ENCODE measurements at regions not wholly inside any gene's neighbourhood (a gene's known extent, or its start where the extent isn't known, plus 50 kb on each side); places are given as distances from the start of the nearest gene placed in this dataset.
A peak's percentile ranks its signal among the peaks of the same experiment; 100 is the strongest.

DNA sequence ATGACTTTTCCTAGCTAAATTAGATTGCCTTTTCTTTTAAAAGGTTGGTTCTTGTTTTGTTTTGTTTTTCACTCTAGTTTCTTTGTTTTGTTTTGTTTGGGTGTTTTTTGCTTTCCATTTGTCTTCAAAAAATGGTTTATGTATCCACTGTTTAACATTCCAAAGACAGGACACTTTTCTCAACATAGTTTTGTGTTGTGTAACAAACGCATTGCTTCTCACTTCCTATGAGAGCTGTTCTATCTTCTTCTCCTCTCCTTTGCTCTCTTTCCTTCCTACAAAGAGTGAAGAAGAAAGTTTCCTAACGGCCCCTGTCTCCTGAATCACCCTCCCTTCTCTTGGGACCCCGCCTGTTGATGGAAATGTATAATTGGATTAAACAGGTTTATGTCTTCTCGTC is 539.7 kb downstream of the ACTL7B start:
- no peak overlapping the region for H3K4me3 ChIP-seq
- intact Hi-C loops (cut with DNase I): no loop called here
- DNase-seq (ENCODE audit: extremely low spot score in 2 of 2): no peak
- H3K36me3 ChIP-seq: no peaks in the 10 kb centered on the region
- H3K27me3 ChIP-seq: no peaks in the 10 kb centered on the region
- H3K27ac ChIP-seq: no peak overlapping the region
- no peaks in the 10 kb centered on the region for H3K9me3 ChIP-seq
- H3K4me1 ChIP-seq: peaks cover 7% of the 10 kb centered on the region
- TF ChIP-seq POLR2AphosphoS5 (IDR thresholded peaks at IDR 0.05; ENCODE audit: insufficient read depth in 1 of 2, low read depth in 1 of 2): no peak
- TF ChIP-seq, protein P1, sequence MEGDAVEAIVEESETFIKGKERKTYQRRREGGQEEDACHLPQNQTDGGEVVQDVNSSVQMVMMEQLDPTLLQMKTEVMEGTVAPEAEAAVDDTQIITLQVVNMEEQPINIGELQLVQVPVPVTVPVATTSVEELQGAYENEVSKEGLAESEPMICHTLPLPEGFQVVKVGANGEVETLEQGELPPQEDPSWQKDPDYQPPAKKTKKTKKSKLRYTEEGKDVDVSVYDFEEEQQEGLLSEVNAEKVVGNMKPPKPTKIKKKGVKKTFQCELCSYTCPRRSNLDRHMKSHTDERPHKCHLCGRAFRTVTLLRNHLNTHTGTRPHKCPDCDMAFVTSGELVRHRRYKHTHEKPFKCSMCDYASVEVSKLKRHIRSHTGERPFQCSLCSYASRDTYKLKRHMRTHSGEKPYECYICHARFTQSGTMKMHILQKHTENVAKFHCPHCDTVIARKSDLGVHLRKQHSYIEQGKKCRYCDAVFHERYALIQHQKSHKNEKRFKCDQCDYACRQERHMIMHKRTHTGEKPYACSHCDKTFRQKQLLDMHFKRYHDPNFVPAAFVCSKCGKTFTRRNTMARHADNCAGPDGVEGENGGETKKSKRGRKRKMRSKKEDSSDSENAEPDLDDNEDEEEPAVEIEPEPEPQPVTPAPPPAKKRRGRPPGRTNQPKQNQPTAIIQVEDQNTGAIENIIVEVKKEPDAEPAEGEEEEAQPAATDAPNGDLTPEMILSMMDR (IDR thresholded peaks at IDR 0.05): no peak
- no peak for TF ChIP-seq POLR2A (IDR thresholded peaks at IDR 0.05)

DNA sequence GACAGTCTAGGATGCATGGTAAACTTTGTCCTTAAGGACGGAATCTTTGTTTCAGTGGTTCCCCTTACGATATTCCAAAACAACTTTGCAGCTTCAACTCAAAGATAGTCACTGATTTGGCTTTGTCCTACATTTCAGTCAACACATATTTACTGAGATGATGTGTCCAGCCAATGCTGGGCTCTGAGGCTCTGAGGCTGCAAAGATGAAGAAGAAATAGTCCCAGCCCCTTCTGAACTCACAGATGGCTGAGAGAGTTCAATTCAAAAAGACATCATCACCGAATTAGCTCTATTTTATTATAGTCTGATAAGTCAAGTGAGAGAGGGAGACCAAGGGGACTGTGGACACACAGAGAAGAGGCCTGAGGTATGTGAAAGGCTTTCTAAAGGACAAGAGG is 544.0 kb downstream of the ACTL7B start:
- TF ChIP-seq, protein P1 (IDR thresholded peaks at IDR 0.05): no peak
- TF ChIP-seq POLR2A (IDR thresholded peaks at IDR 0.05): no peak
- no peak for TF ChIP-seq POLR2AphosphoS5 (IDR thresholded peaks at IDR 0.05; ENCODE audit: insufficient read depth in 1 of 2, low read depth in 1 of 2)
- Histone ChIP-seq H3K27ac (no peak overlapping the region), H3K9me3 (no peaks in the 10 kb centered on the region), H3K4me3 (no peak overlapping the region), H3K27me3 (no peaks in the 10 kb centered on the region), H3K4me1 (peaks cover 7% of the 10 kb centered on the region), H3K36me3 (no peaks in the 10 kb centered on the region)
- no peak for DNase-seq (ENCODE audit: extremely low spot score in 2 of 2)
- intact Hi-C loops (cut with DNase I): no loop called here

DNA sequence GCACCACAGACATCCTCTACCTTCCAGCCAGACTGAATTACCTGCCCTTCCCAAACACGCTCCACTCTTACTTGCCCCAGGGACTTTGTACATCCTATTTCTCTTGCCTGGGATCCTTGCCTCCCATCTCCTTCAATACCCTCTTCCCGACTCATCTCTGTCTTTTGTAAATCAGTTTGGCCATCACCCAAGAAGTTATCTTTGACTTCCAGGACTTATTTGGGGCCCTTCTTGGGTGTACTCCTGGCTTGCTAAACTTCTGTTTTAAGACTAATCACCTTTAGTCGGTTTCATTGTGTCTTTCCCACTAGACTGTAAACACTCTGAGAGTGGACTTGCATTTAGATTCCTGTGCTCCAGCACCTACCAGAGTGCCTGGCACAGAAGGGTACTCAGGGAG is 545.6 kb downstream of the ACTL7B start:
- Histone ChIP-seq H3K9me3 (no peaks in the 10 kb centered on the region), H3K27me3 (no peaks in the 10 kb centered on the region), H3K36me3 (no peaks in the 10 kb centered on the region), H3K27ac (no peak overlapping the region), H3K4me1 (peaks cover 7% of the 10 kb centered on the region), H3K4me3 (no peak overlapping the region)
- TF ChIP-seq POLR2A (IDR thresholded peaks at IDR 0.05): no peak
- intact Hi-C loops (cut with DNase I): no loop called here
- no peak for DNase-seq (ENCODE audit: extremely low spot score in 2 of 2)

DNA sequence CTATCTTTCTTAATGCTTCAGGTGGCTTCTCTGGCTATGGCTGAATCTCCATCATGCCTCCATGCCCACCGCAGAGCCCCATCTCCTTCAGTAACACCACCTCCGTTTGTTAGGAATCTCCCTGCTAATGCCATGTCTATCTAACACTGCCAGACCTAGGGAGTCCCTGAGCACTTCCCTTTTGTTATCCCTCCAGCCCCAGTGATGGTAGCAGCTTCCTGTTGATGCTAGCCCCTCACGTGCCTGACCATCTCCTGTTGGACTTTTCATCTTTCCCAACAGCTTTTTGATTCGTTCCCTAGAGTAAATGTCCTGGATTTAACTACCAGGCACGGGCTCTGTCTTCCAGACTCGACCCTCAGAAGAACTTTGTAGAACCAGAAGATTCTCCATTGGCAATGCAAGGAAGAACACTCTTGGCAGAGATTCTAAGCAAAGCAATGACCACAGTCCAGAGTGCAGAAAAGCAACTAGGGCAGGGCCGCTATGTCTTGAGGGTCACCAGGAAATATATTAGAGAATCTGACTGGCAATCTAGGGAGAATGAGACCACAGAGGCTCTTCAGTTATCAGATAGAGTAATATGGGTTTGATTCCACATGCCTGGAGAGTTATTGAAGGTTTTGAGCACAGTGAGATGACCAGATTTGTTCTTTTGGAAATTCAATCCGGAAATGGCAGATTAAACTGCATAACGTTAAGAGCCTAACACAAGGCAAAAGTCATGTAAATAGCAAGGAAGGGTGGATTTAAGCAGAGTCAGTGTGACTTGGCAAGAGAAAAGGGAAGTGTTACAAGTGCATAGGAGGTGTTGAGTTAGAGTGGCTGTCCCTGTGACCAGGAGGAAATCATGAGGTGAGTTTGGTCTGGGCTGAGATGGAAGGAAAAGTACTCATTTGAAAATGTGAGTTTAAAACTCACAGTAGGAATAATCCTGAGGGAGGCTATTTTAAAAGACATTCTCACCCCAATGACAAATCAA is 555.2 kb downstream of the ACTL7B start:
- no peak overlapping the region for H3K27ac ChIP-seq
- no peaks in the 10 kb centered on the region for H3K9me3 ChIP-seq
- DNase-seq (ENCODE audit: extremely low spot score in 2 of 2): no peak
- peaks cover 22% of the 10 kb centered on the region for H3K4me1 ChIP-seq
- intact Hi-C loops (cut with DNase I): no loop called here
- TF ChIP-seq POLR2A (IDR thresholded peaks at IDR 0.05) (no peak), POLR2AphosphoS5 (IDR thresholded peaks at IDR 0.05; ENCODE audit: insufficient read depth in 1 of 2, low read depth in 1 of 2) (no peak)
- TF ChIP-seq, protein P1 (IDR thresholded peaks at IDR 0.05): no peak
- H3K36me3 ChIP-seq: no peaks in the 10 kb centered on the region
- no peaks in the 10 kb centered on the region for H3K27me3 ChIP-seq
- no peak overlapping the region for H3K4me3 ChIP-seq

DNA sequence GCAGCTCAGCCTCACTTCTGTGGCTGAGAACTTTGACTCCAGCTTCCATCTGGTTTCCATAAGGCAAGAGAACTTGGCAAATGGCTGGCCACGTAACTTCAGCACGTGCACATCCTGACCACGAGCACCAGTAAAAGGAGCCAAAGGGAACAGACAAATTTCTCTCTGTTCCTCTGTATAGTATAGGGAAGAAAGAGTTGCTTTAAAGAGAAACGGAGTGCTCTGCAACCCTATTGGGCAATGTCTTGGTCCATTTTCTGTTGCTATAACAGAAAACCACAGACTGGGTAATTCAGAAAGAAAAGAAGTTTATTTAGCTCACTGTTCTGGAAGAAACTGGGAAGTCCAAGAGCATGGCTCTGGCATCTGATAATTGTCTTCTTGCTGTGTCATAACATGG is 558.7 kb downstream of the ACTL7B start:
- peaks cover 41% of the 10 kb centered on the region for H3K4me1 ChIP-seq
- H3K4me3 ChIP-seq: no peak overlapping the region
- no peak for TF ChIP-seq POLR2AphosphoS5 (IDR thresholded peaks at IDR 0.05; ENCODE audit: insufficient read depth in 1 of 2, low read depth in 1 of 2)
- no peak for TF ChIP-seq POLR2A (IDR thresholded peaks at IDR 0.05)
- TF ChIP-seq, protein P1 (IDR thresholded peaks at IDR 0.05): no peak
- intact Hi-C loops (cut with DNase I): no loop called here
- H3K36me3 ChIP-seq: no peaks in the 10 kb centered on the region
- H3K27ac ChIP-seq: peak overlapping the region; percentile 58
- no peaks in the 10 kb centered on the region for H3K27me3 ChIP-seq
- no peaks in the 10 kb centered on the region for H3K9me3 ChIP-seq
- DNase-seq (ENCODE audit: extremely low spot score in 2 of 2): no peak

Data from vagina (tissue), 2 donors.